K562 (cell line): ENCODE measurements at regions not wholly inside any gene's neighbourhood (a gene's known extent, or its start where the extent isn't known, plus 50 kb on each side); places are given as distances from the start of the nearest gene placed in this dataset.
A peak's percentile ranks its signal among the peaks of the same experiment; 100 is the strongest.

Experiments
- CXXC5 ChIP-seq: fragments of 250-450 bp; sonication (Bioruptor Pico); IDR thresholded peaks from 2 replicates; pipeline ENCODE4 v1.8.0; 2022; ENCODE audit warnings: inconsistent platforms, mild to moderate bottlenecking, moderate library complexity
- ELF1 ChIP-seq: fragments of 200-800 bp; sonication (Bioruptor generic); IDR thresholded peaks from 2 replicates; pipeline ENCODE4 v1.6.1; 2016; ENCODE audit warnings: missing genetic modification characterization, missing compliant biosample characterization
- EP300 ChIP-seq: IDR thresholded peaks from 2 replicates; pipeline ENCODE4 v1.6.1; 2012; ENCODE audit warnings: low read length, improper control_type of control experiment
- FOSL1 ChIP-seq: fragments of 200-800 bp; sonication (Bioruptor generic); conservative IDR thresholded peaks from 2 replicates; pipeline ENCODE4 v1.6.1; 2016; ENCODE audit warnings: missing genetic modification characterization, missing compliant biosample characterization
- FUS ChIP-seq: fragments of 200-400 bp; formaldehyde crosslinking; optimal IDR thresholded peaks from 2 replicates; pipeline ENCODE3; 2017; ENCODE audit warnings: low read depth, low read length
- HDAC6 ChIP-seq: IDR thresholded peaks from 2 replicates; pipeline ENCODE4 v1.6.1; 2012; ENCODE audit warnings: low read depth, mild to moderate bottlenecking, control low read depth, inconsistent platforms, low read length, moderate library complexity
- L3MBTL2 ChIP-seq: fragments of 450-650 bp; IDR thresholded peaks from 2 replicates; pipeline ENCODE4 v1.6.1; 2016; ENCODE audit warnings: mild to moderate bottlenecking, moderate library complexity
- PML ChIP-seq: IDR thresholded peaks from 2 replicates; pipeline ENCODE4 v1.6.1; 2012; ENCODE audit warnings: low read length, inconsistent platforms
- SIN3A ChIP-seq, 2 experiments: fragments of 150-350 bp in 1 of 2; IDR thresholded peaks; 2 replicates each; pipeline ENCODE4 v1.6.1; 2011 to 2016; ENCODE audit warnings: borderline replicate concordance in 2 of 2, low read depth in 2 of 2, low read length in 2 of 2, mild to moderate bottlenecking in 2 of 2, moderate library complexity in 2 of 2; ENCODE audit not compliant: control insufficient read depth in 1 of 2
- SIN3B ChIP-seq: fragments of 450-650 bp; IDR thresholded peaks from 2 replicates; pipeline ENCODE4 v1.6.1; 2017; ENCODE audit warnings: low read depth, mild to moderate bottlenecking, moderate library complexity
- SREBF2 ChIP-seq: sonication (generic); formaldehyde crosslinking; IDR thresholded peaks from 2 replicates; pipeline ENCODE4 v1.4.0; 2020; ENCODE audit warnings: mild to moderate bottlenecking, missing genetic modification reagents
- STAT5A ChIP-seq: IDR thresholded peaks from 2 replicates; pipeline ENCODE4 v1.6.1; 2012; ENCODE audit warnings: low read length, inconsistent platforms, borderline replicate concordance
- TCFL5 ChIP-seq: fragments of 250-450 bp; sonication (Bioruptor Pico); conservative IDR thresholded peaks from 2 replicates; pipeline ENCODE4 v1.6.1; 2021; ENCODE audit warnings: mild to moderate bottlenecking, moderate library complexity, matching md5 sums
- ZNF274 ChIP-seq: IDR thresholded peaks from 2 replicates; pipeline ENCODE4 v1.6.1; 2011; ENCODE audit warnings: low read depth, mild to moderate bottlenecking, low read length, moderate library complexity, borderline replicate concordance
- ZNF445 ChIP-seq: fragments of 250-450 bp; sonication (Bioruptor Pico); IDR thresholded peaks from 2 replicates; pipeline ENCODE4 v1.4.0; 2020; ENCODE audit warnings: low read depth, mild to moderate bottlenecking, moderate library complexity
- ZNF778 ChIP-seq: fragments of 450-650 bp; formaldehyde crosslinking; IDR thresholded peaks from 2 replicates; pipeline ENCODE4 v1.4.0; 2020; ENCODE audit warnings: mild to moderate bottlenecking, moderate library complexity
- TF ChIP-seq, protein P1 (sequence below): fragments of 250-450 bp; sonication (Bioruptor Pico); IDR thresholded peaks from 2 replicates; pipeline ENCODE4 v1.4.0; 2020
- TF ChIP-seq, protein P2 (sequence below): fragments of 200-800 bp; sonication (Bioruptor generic); IDR thresholded peaks from 2 replicates; pipeline ENCODE4 v1.6.1; 2017; ENCODE audit warnings: missing genetic modification characterization, missing compliant biosample characterization
- TF ChIP-seq, protein P3 (sequence below): fragments of 450-650 bp; formaldehyde crosslinking; IDR thresholded peaks from 2 replicates; pipeline ENCODE4 v1.4.0; 2022; ENCODE audit warnings: missing genetic modification characterization
- TF ChIP-seq, protein P4 (sequence below): sonication (generic); formaldehyde crosslinking; IDR thresholded peaks from 2 replicates; pipeline ENCODE4 v1.4.0; 2020; ENCODE audit warnings: mild to moderate bottlenecking, missing genetic modification reagents

DNA sequence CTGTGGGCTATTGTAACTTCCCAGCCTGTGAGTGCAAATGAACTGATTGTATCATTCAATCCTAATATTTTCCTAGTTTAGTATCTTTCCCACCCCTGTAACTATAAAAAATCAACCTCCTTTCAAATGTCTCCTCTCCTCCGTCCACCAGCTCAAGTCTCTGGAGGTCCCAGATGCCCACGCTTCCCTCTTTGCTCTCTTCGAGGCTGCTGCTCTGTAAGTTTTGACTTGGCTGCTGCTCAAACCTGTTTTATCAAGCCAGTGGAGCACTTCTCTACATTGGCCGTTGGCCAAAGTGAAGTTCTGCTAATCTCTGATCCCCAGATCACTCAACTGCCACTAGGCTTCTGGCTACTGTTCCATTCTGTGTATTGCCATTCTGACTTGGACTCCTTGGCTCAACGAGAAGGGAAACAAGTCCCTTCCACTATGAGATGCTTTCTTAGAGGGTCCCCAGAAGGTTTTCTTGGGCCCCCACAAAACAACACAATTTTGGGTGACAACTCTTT, 60.7 kb upstream of the RAPGEF2 start (continued):
- TF ChIP-seq, protein P1, sequence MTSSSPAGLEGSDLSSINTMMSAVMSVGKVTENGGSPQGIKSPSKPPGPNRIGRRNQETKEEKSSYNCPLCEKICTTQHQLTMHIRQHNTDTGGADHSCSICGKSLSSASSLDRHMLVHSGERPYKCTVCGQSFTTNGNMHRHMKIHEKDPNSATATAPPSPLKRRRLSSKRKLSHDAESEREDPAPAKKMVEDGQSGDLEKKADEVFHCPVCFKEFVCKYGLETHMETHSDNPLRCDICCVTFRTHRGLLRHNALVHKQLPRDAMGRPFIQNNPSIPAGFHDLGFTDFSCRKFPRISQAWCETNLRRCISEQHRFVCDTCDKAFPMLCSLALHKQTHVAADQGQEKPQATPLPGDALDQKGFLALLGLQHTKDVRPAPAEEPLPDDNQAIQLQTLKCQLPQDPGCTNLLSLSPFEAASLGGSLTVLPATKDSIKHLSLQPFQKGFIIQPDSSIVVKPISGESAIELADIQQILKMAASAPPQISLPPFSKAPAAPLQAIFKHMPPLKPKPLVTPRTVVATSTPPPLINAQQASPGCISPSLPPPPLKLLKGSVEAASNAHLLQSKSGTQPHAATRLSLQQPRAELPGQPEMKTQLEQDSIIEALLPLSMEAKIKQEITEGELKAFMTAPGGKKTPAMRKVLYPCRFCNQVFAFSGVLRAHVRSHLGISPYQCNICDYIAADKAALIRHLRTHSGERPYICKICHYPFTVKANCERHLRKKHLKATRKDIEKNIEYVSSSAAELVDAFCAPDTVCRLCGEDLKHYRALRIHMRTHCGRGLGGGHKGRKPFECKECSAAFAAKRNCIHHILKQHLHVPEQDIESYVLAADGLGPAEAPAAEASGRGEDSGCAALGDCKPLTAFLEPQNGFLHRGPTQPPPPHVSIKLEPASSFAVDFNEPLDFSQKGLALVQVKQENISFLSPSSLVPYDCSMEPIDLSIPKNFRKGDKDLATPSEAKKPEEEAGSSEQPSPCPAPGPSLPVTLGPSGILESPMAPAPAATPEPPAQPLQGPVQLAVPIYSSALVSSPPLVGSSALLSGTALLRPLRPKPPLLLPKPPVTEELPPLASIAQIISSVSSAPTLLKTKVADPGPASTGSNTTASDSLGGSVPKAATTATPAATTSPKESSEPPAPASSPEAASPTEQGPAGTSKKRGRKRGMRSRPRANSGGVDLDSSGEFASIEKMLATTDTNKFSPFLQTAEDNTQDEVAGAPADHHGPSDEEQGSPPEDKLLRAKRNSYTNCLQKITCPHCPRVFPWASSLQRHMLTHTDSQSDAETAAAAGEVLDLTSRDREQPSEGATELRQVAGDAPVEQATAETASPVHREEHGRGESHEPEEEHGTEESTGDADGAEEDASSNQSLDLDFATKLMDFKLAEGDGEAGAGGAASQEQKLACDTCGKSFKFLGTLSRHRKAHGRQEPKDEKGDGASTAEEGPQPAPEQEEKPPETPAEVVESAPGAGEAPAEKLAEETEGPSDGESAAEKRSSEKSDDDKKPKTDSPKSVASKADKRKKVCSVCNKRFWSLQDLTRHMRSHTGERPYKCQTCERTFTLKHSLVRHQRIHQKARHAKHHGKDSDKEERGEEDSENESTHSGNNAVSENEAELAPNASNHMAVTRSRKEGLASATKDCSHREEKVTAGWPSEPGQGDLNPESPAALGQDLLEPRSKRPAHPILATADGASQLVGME (CRISPR knock-in tag), result no peak
- TF ChIP-seq PML (peak; percentile 93), FOSL1 (tag) (no peak), ZNF445 (CRISPR knock-in tag) (no peak), FUS (no peak), STAT5A (peak; percentile 87), ZNF778 (CRISPR knock-in tag) (no peak), L3MBTL2 (peak; percentile 56), SREBF2 (CRISPR knock-in tag) (no peak), SIN3B (no peak), ZNF274 (no peak), EP300 (peak; percentile 99), TCFL5 (no peak), ELF1 (no peak), HDAC6 (no peak), CXXC5 (peak; percentile 63; the same call in 1 of the 2 replicates), SIN3A (IDR thresholded peaks at IDR 0.05; ENCODE audit: borderline replicate concordance in 2 of 2, control insufficient read depth in 1 of 2, low read depth in 2 of 2, low read length in 2 of 2) (no peak)
- TF ChIP-seq, protein P2, sequence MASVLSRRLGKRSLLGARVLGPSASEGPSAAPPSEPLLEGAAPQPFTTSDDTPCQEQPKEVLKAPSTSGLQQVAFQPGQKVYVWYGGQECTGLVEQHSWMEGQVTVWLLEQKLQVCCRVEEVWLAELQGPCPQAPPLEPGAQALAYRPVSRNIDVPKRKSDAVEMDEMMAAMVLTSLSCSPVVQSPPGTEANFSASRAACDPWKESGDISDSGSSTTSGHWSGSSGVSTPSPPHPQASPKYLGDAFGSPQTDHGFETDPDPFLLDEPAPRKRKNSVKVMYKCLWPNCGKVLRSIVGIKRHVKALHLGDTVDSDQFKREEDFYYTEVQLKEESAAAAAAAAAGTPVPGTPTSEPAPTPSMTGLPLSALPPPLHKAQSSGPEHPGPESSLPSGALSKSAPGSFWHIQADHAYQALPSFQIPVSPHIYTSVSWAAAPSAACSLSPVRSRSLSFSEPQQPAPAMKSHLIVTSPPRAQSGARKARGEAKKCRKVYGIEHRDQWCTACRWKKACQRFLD (CRISPR knock-in tag), result peak; percentile 95
- TF ChIP-seq, protein P3, sequence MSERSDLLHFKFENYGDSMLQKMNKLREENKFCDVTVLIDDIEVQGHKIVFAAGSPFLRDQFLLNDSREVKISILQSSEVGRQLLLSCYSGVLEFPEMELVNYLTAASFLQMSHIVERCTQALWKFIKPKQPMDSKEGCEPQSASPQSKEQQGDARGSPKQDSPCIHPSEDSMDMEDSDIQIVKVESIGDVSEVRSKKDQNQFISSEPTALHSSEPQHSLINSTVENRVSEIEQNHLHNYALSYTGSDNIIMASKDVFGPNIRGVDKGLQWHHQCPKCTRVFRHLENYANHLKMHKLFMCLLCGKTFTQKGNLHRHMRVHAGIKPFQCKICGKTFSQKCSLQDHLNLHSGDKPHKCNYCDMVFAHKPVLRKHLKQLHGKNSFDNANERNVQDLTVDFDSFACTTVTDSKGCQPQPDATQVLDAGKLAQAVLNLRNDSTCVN (CRISPR knock-in tag), result no peak
- TF ChIP-seq, protein P4, sequence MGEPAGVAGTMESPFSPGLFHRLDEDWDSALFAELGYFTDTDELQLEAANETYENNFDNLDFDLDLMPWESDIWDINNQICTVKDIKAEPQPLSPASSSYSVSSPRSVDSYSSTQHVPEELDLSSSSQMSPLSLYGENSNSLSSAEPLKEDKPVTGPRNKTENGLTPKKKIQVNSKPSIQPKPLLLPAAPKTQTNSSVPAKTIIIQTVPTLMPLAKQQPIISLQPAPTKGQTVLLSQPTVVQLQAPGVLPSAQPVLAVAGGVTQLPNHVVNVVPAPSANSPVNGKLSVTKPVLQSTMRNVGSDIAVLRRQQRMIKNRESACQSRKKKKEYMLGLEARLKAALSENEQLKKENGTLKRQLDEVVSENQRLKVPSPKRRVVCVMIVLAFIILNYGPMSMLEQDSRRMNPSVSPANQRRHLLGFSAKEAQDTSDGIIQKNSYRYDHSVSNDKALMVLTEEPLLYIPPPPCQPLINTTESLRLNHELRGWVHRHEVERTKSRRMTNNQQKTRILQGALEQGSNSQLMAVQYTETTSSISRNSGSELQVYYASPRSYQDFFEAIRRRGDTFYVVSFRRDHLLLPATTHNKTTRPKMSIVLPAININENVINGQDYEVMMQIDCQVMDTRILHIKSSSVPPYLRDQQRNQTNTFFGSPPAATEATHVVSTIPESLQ, result no peak
